ENCODE measurements at regions not wholly inside any gene's neighbourhood (a gene's known extent, or its start where the extent isn't known, plus 50 kb on each side); places are given as distances from the start of the nearest gene placed in this dataset.

GRCh38 chr11:113595810-113596594, 110.1 kb downstream of the TMPRSS5 start:
- WGBS, 2 donors (ENCODE audit: low coverage in 1 of 2) = 80 to 82% methylated on average over 2 to 3 of the region's 3 CpGs
- H3K4me3 ChIP-seq = no peak overlapping the region
- H3K27me3 ChIP-seq = no peaks in the 10 kb centered on the region
- TF ChIP-seq POLR2A (IDR thresholded peaks at IDR 0.05) (no peak), POLR2AphosphoS5 (IDR thresholded peaks at IDR 0.05) (no peak), CTCF (IDR thresholded peaks at IDR 0.05) (no peak), EP300 (IDR thresholded peaks at IDR 0.05) (no peak)
- H3K9me3 ChIP-seq = no peaks in the 10 kb centered on the region
- H3K36me3 ChIP-seq = no peaks in the 10 kb centered on the region
- H3K27ac ChIP-seq = no peak overlapping the region
- ATAC-seq = no peak
- no peaks in the 10 kb centered on the region for H3K4me1 ChIP-seq

GRCh38 chr11:113593698-113594308, 112.3 kb downstream of the TMPRSS5 start:
- Histone ChIP-seq H3K27me3 (no peaks in the 10 kb centered on the region), H3K27ac (no peak overlapping the region), H3K4me1 (no peaks in the 10 kb centered on the region), H3K4me3 (no peak overlapping the region), H3K9me3 (no peaks in the 10 kb centered on the region), H3K36me3 (no peaks in the 10 kb centered on the region)
- no peak for TF ChIP-seq EP300 (IDR thresholded peaks at IDR 0.05)
- no peak for TF ChIP-seq POLR2AphosphoS5 (IDR thresholded peaks at IDR 0.05)
- WGBS, 2 donors (ENCODE audit: low coverage in 1 of 2) = 58 to 78% methylated on average over 5 to 6 of the region's 6 CpGs
- ATAC-seq = no peak

GRCh38 chr11:113591117-113591516, 115.0 kb downstream of the TMPRSS5 start:
- H3K27me3 ChIP-seq = no peaks in the 10 kb centered on the region
- H3K36me3 ChIP-seq = no peaks in the 10 kb centered on the region
- H3K4me1 ChIP-seq = no peaks in the 10 kb centered on the region
- WGBS, 2 donors (ENCODE audit: low coverage in 1 of 2) = 7% methylated on average over 2 of the region's 3 CpGs; no CpG with 5 or more reads in 1 of the 2 donors
- TF ChIP-seq POLR2AphosphoS5 (IDR thresholded peaks at IDR 0.05) = no peak
- TF ChIP-seq POLR2A (IDR thresholded peaks at IDR 0.05) = no peak
- TF ChIP-seq CTCF (IDR thresholded peaks at IDR 0.05) = no peak
- TF ChIP-seq EP300 (IDR thresholded peaks at IDR 0.05) = no peak
- H3K27ac ChIP-seq = no peak overlapping the region
- ATAC-seq = no peak
- no peak overlapping the region for H3K4me3 ChIP-seq
- no peaks in the 10 kb centered on the region for H3K9me3 ChIP-seq

GRCh38 chr11:113587308-113587739, 112.1 kb upstream of the DRD2 start:
- no peak for ATAC-seq
- no peak overlapping the region for H3K4me3 ChIP-seq
- H3K27me3 ChIP-seq = no peaks in the 10 kb centered on the region
- H3K27ac ChIP-seq = no peak overlapping the region
- no peaks in the 10 kb centered on the region for H3K36me3 ChIP-seq
- no peaks in the 10 kb centered on the region for H3K4me1 ChIP-seq
- 90% methylated on average over 2 of the region's 4 CpGs; no CpG with 5 or more reads in 1 of the 2 donors for WGBS, 2 donors (ENCODE audit: low coverage in 1 of 2)
- no peaks in the 10 kb centered on the region for H3K9me3 ChIP-seq
- TF ChIP-seq POLR2A (IDR thresholded peaks at IDR 0.05) (no peak), EP300 (IDR thresholded peaks at IDR 0.05) (no peak), CTCF (IDR thresholded peaks at IDR 0.05) (no peak), POLR2AphosphoS5 (IDR thresholded peaks at IDR 0.05) (no peak)

GRCh38 chr11:113584371-113584770, 109.2 kb upstream of the DRD2 start:
- Histone ChIP-seq H3K4me3 (no peak overlapping the region), H3K36me3 (no peaks in the 10 kb centered on the region), H3K9me3 (no peaks in the 10 kb centered on the region), H3K27ac (no peak overlapping the region), H3K4me1 (no peaks in the 10 kb centered on the region), H3K27me3 (no peaks in the 10 kb centered on the region)
- TF ChIP-seq POLR2AphosphoS5 (IDR thresholded peaks at IDR 0.05) = no peak
- TF ChIP-seq CTCF (IDR thresholded peaks at IDR 0.05) = no peak
- no peak for TF ChIP-seq POLR2A (IDR thresholded peaks at IDR 0.05)
- no peak for TF ChIP-seq EP300 (IDR thresholded peaks at IDR 0.05)
- 94% methylated on average over 6 of the region's 6 CpGs; no CpG with 5 or more reads in 1 of the 2 donors for WGBS, 2 donors (ENCODE audit: low coverage in 1 of 2)
- no peak for ATAC-seq

All from gastroesophageal sphincter (tissue), 4 donors.